B cell (primary cell): ENCODE measurements at regions not wholly inside any gene's neighbourhood (a gene's known extent, or its start where the extent isn't known, plus 50 kb on each side); places are given as distances from the start of the nearest gene placed in this dataset.

ENCODE experiments used
- ATAC-seq: fragments of 200-7000 bp; cut with Tn5 transposase; one replicate; pipeline ENCODE4 v1.10.0; 2021; ENCODE audit warnings: low read depth, mild to moderate bottlenecking, moderate number of reproducible peaks, moderate library complexity
- CTCF ChIA-PET: fragments of 350-600 bp; sonication (Branson Sonifier 250); formaldehyde crosslinking; loops from one replicate; lab custom pipeline; 2021; ENCODE audit warnings: antibody characterized with exemption, inconsistent platforms; lab: Charles Lee
- POLR2A ChIA-PET: fragments of 350-600 bp; sonication (Branson Sonifier 250); formaldehyde crosslinking; loops from one replicate; lab custom pipeline; 2021; ENCODE audit warnings: antibody characterized with exemption; lab: Charles Lee
- DNase-seq: peaks from one replicate; pipeline ENCODE4 v3.0.0; 2013
- H2AFZ ChIP-seq: 2 replicates; pipeline ENCODE4 v1.6.1; 2012; ENCODE audit warnings: mild to moderate bottlenecking, low read depth, low read length; ENCODE audit not compliant: insufficient read depth, poor library complexity, severe bottlenecking
- H3K27ac ChIP-seq, 2 donors: 1 replicate in 1 of 2; 2 replicates in 1 of 2; pipeline ENCODE4 v1.5.1; 2012 to 2013; ENCODE audit warnings: low read length in 2 of 2, mild to moderate bottlenecking in 2 of 2, moderate library complexity in 1 of 2
- H3K27me3 ChIP-seq, 4 experiments: fragments of 200-600 bp in 1 of 4; sonication (generic) in 1 of 4; replicated peaks in 1 of 4; 1 replicate in 2 of 4; 2 replicates in 2 of 4; pipeline versions ENCODE4 v1.6.1 to v1.7.0; 2013 to 2016; ENCODE audit warnings: low read length in 3 of 4, mild to moderate bottlenecking in 2 of 4, mixed read lengths in 1 of 4, moderate library complexity in 1 of 4; ENCODE audit not compliant: insufficient read depth in 4 of 4, control insufficient read depth in 3 of 4; ENCODE audit errors: control extremely low read depth in 1 of 4
- H3K36me3 ChIP-seq, 2 experiments: replicated peaks in 1 of 2; 1 replicate in 1 of 2; 2 replicates in 1 of 2; pipeline versions ENCODE4 v1.6.1 to v1.7.1; 2013; ENCODE audit warnings: low read length in 1 of 2; ENCODE audit not compliant: insufficient read depth in 2 of 2, control insufficient read depth in 1 of 2; ENCODE audit errors: control extremely low read depth in 1 of 2, extremely low read depth in 1 of 2
- H3K4me1 ChIP-seq, 2 donors: fragments of 200-600 bp in 1 of 2; sonication (generic) in 1 of 2; 1 replicate in 1 of 2; 2 replicates in 1 of 2; pipeline versions ENCODE4 v1.5.1 to v1.6.1; 2013 to 2017; ENCODE audit warnings: low read length in 2 of 2; ENCODE audit not compliant: control insufficient read depth in 2 of 2, insufficient read depth in 2 of 2
- H3K4me2 ChIP-seq: replicated peaks from 2 replicates; pipeline ENCODE3; 2012; ENCODE audit warnings: mild to moderate bottlenecking, low read depth, low read length; ENCODE audit not compliant: poor library complexity, severe bottlenecking
- H3K4me3 ChIP-seq, 5 experiments: fragments of 200-600 bp in 1 of 5; sonication (generic) in 1 of 5; 1 replicate in 3 of 5; 2 replicates in 2 of 5; pipeline versions ENCODE4 v1.5.1 to v1.7.0; 2011 to 2016; ENCODE audit warnings: low read length in 4 of 5, mild to moderate bottlenecking in 4 of 5, low read depth in 2 of 5, control low read depth in 1 of 5, moderate library complexity in 1 of 5; ENCODE audit not compliant: insufficient read depth in 1 of 5; ENCODE audit errors: control extremely low read depth in 1 of 5, extremely low read depth in 1 of 5
- H3K79me2 ChIP-seq: fragments of 200-600 bp; sonication (generic); one replicate; pipeline ENCODE4 v1.6.0; 2016; ENCODE audit warnings: low read length; ENCODE audit not compliant: control insufficient read depth, insufficient read depth
- H3K9ac ChIP-seq: fragments of 200-600 bp; sonication (generic); 2 replicates; pipeline ENCODE4 v1.6.1; 2017; ENCODE audit warnings: mild to moderate bottlenecking, low read length, moderate library complexity
- H3K9me3 ChIP-seq, 3 donors: one replicate each; pipeline versions ENCODE4 v1.6.1 to v1.7.1; 2013; ENCODE audit warnings: low read length in 2 of 3; ENCODE audit not compliant: control insufficient read depth in 2 of 3, insufficient read depth in 1 of 3; ENCODE audit errors: control extremely low read depth in 1 of 3
- H4K20me1 ChIP-seq: 2 replicates; pipeline ENCODE4 v1.6.0; 2012; ENCODE audit warnings: mild to moderate bottlenecking, low read length; ENCODE audit not compliant: insufficient read depth, control insufficient read depth, poor library complexity, severe bottlenecking
- H3K27ac Mint-ChIP-seq: one replicate; pipeline ENCODE4 v1.8.0; 2021; ENCODE audit warnings: mixed read lengths
- H3K27me3 Mint-ChIP-seq: one replicate; pipeline ENCODE4 v1.8.0; 2021; ENCODE audit warnings: mixed read lengths
- H3K4me1 Mint-ChIP-seq: one replicate; pipeline ENCODE4 v1.8.0; 2021; ENCODE audit warnings: mixed read lengths
- H3K4me3 Mint-ChIP-seq: one replicate; pipeline ENCODE4 v1.8.0; 2021; ENCODE audit warnings: mixed read lengths
- H3K9me3 Mint-ChIP-seq: one replicate; pipeline ENCODE4 v1.8.0; 2022; ENCODE audit warnings: mixed read lengths; ENCODE audit not compliant: insufficient read depth
- EZH2 ChIP-seq: IDR thresholded peaks from 2 replicates; pipeline ENCODE4 v1.6.1; 2012; ENCODE audit warnings: borderline replicate concordance, low read depth, mild to moderate bottlenecking, moderate library complexity, low read length; ENCODE audit not compliant: insufficient read depth, poor library complexity, severe bottlenecking
- WGBS: methylation state at CpG from one replicate; pipeline ENCODE4 v1.1.5; 2013; ENCODE audit warnings: missing lambda C conversion rate; ENCODE audit not compliant: insufficient coverage; 5-methylcytosine and 5-hydroxymethylcytosine counted together
- intact Hi-C: fragments of 100-400 bp; cut with micrococcal nuclease; formaldehyde crosslinking; loops from one replicate; pipeline ENCODE4 v1.10.0; 2022
- TF ChIP-seq, protein P1 (sequence below): fragments of 200-600 bp; IDR thresholded peaks from one replicate; pipeline ENCODE4 v1.8.0; 2022; ENCODE audit warnings: antibody characterized with exemption, mild to moderate bottlenecking

DNA sequence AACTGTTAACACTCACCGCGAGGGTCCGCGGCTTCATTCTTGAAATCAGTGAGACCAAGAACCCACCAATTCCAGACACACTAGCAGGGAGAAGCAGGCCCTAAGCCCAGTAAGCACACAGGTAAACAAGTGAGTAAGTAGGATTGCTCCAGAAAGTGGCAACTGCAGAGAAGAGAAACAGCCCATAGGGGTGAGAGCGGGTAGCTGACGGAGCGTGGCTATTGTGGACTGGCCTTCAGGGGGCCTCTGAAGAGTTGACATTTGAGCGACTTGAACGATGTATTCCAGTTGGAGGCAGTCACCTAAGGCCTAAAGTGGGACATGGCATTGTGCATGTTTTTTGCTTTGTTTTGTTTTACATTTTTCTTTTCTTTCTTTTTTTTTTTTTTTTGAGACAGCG lies 74.2 kb downstream of the TSPAN17 start:
- Histone ChIP-seq H3K9ac (no peak overlapping the region), H3K4me3 (no peak overlapping the region), H3K27ac (no peak overlapping the region), H3K9me3 (peaks cover 0 to 14% (median 0%) of the 10 kb centered on the region in 3 donors), H3K4me1 (no peaks in the 10 kb centered on the region), H3K27me3 (peaks cover 0 to 18% (median 4%) of the 10 kb centered on the region in 4 experiments), H2AFZ (no peak overlapping the region), H3K4me2 (no peak overlapping the region), H3K79me2 (no peaks in the 10 kb centered on the region), H3K36me3 (no peaks in the 10 kb centered on the region), H4K20me1 (no peaks in the 10 kb centered on the region)
- CTCF ChIA-PET, result no interaction called here
- POLR2A ChIA-PET, result no interaction called here
- no peaks in the 10 kb centered on the region for H3K9me3 Mint-ChIP-seq
- H3K27ac Mint-ChIP-seq, result no peak overlapping the region
- peaks cover 53% of the 10 kb centered on the region for H3K27me3 Mint-ChIP-seq
- no peak for TF ChIP-seq EZH2
- TF ChIP-seq, protein P1, sequence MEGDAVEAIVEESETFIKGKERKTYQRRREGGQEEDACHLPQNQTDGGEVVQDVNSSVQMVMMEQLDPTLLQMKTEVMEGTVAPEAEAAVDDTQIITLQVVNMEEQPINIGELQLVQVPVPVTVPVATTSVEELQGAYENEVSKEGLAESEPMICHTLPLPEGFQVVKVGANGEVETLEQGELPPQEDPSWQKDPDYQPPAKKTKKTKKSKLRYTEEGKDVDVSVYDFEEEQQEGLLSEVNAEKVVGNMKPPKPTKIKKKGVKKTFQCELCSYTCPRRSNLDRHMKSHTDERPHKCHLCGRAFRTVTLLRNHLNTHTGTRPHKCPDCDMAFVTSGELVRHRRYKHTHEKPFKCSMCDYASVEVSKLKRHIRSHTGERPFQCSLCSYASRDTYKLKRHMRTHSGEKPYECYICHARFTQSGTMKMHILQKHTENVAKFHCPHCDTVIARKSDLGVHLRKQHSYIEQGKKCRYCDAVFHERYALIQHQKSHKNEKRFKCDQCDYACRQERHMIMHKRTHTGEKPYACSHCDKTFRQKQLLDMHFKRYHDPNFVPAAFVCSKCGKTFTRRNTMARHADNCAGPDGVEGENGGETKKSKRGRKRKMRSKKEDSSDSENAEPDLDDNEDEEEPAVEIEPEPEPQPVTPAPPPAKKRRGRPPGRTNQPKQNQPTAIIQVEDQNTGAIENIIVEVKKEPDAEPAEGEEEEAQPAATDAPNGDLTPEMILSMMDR, result no peak
- H3K4me3 Mint-ChIP-seq, result no peak overlapping the region
- no peak for ATAC-seq
- no peak for DNase-seq
- no peaks in the 10 kb centered on the region for H3K4me1 Mint-ChIP-seq
- 94% methylated on average over 3 of the region's 10 CpGs for WGBS
- intact Hi-C loops, result no loop called here

DNA sequence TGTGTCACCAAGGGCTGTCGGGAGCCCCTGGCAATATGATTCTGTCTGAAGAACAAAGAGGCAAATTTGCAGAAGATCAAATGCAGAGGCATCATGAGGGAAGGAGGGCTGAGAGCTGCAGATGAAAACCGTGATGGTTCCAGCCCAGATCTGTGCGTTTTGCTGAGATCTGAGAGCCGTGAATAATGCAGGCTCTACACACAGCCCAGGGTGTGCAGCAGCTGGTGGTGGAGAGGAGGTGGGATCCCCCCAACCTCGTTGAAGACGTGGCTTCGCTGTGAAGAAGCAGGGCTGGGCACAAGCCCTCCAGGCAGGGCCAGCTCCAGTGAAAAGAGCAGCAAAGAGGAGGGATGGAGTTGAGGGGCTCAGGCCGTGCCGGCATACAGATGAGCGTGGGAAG lies 75.5 kb downstream of the TSPAN17 start:
- no peaks in the 10 kb centered on the region for H3K4me1 ChIP-seq
- intact Hi-C loops, result no loop called here
- ChIA-PET CTCF (no interaction called here), POLR2A (no interaction called here)
- WGBS, result 71% methylated on average over 10 of the region's 10 CpGs
- H3K4me2 ChIP-seq, result no peak overlapping the region
- no peaks in the 10 kb centered on the region for H3K4me1 Mint-ChIP-seq
- no peaks in the 10 kb centered on the region for H3K9me3 Mint-ChIP-seq
- no peak overlapping the region for H3K4me3 ChIP-seq
- H4K20me1 ChIP-seq, result no peaks in the 10 kb centered on the region
- H2AFZ ChIP-seq, result no peak overlapping the region
- no peak for TF ChIP-seq EZH2
- TF ChIP-seq, protein P1, result no peak
- H3K79me2 ChIP-seq, result no peaks in the 10 kb centered on the region
- H3K27ac Mint-ChIP-seq, result no peak overlapping the region
- peaks cover 56% of the 10 kb centered on the region for H3K27me3 Mint-ChIP-seq
- H3K36me3 ChIP-seq, result no peaks in the 10 kb centered on the region
- H3K4me3 Mint-ChIP-seq, result no peak overlapping the region
- DNase-seq (no peak), ATAC-seq (no peak)
- no peak overlapping the region for H3K9ac ChIP-seq
- H3K27ac ChIP-seq, result no peak overlapping the region
- peaks cover 0 to 17% (median 0%) of the 10 kb centered on the region in 3 donors for H3K9me3 ChIP-seq
- H3K27me3 ChIP-seq, result peaks cover 0 to 24% (median 4%) of the 10 kb centered on the region in 4 experiments
